ENCODE measurements at regions not wholly inside any gene's neighbourhood (a gene's known extent, or its start where the extent isn't known, plus 50 kb on each side); places are given as distances from the start of the nearest gene placed in this dataset.
A peak's percentile ranks its signal among the peaks of the same experiment; 100 is the strongest.

DNA sequence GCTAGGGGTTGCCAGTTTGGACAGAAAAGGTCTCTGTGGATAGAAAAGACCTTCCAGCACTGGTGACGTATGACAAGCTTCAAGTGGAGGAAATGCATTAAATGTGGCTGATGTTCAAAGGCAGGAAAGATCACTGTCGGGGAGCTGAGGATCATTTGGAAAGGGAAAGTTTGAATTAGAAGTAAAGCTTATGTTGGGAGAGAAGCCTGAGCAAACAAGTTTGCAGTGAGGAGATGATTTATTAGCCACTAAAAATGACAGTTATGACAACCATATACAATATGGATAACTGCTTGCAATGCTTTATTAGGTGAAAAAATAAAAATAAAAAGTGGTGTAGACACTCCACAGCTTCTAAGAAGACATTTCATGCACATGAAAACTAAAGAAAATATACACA, 135.3 kb upstream of the HS3ST1 start:
- no peak overlapping the region for H3K4me3 ChIP-seq (ENCODE audit: low read length in 2 of 2)
- H3K9ac ChIP-seq (ENCODE audit: low read depth in 1 of 2, low read length in 2 of 2), result no peak overlapping the region
- H3K27me3 ChIP-seq (ENCODE audit: control insufficient read depth in 2 of 2, insufficient read depth in 2 of 2, low read length in 2 of 2), result no peaks in the 10 kb centered on the region
- peaks cover 3 to 4% of the 10 kb centered on the region in 2 donors for H3K4me1 ChIP-seq (ENCODE audit: control insufficient read depth in 2 of 2, insufficient read depth in 2 of 2, low read length in 2 of 2)
- no peak overlapping the region for H3K27ac ChIP-seq (ENCODE audit: low read depth in 2 of 2, low read length in 2 of 2)
- no peaks in the 10 kb centered on the region for H3K9me3 ChIP-seq (ENCODE audit: control insufficient read depth in 2 of 2, low read length in 2 of 2)
- no peaks in the 10 kb centered on the region for H3K36me3 ChIP-seq (ENCODE audit: control insufficient read depth in 2 of 2, insufficient read depth in 2 of 2, low read length in 2 of 2)

GRCh38 chr4:11549525-11549924, 120.8 kb upstream of the HS3ST1 start:
- Histone ChIP-seq H3K4me3 (ENCODE audit: low read length in 2 of 2) (no peak overlapping the region), H3K4me1 (ENCODE audit: control insufficient read depth in 2 of 2, insufficient read depth in 2 of 2, low read length in 2 of 2) (no peaks in the 10 kb centered on the region), H3K9ac (ENCODE audit: low read depth in 1 of 2, low read length in 2 of 2) (no peak overlapping the region), H3K27ac (ENCODE audit: low read depth in 2 of 2, low read length in 2 of 2) (no peak overlapping the region), H3K36me3 (ENCODE audit: control insufficient read depth in 2 of 2, insufficient read depth in 2 of 2, low read length in 2 of 2) (no peaks in the 10 kb centered on the region), H3K27me3 (ENCODE audit: control insufficient read depth in 2 of 2, insufficient read depth in 2 of 2, low read length in 2 of 2) (no peaks in the 10 kb centered on the region), H3K9me3 (ENCODE audit: control insufficient read depth in 2 of 2, low read length in 2 of 2) (no peaks in the 10 kb centered on the region)

DNA sequence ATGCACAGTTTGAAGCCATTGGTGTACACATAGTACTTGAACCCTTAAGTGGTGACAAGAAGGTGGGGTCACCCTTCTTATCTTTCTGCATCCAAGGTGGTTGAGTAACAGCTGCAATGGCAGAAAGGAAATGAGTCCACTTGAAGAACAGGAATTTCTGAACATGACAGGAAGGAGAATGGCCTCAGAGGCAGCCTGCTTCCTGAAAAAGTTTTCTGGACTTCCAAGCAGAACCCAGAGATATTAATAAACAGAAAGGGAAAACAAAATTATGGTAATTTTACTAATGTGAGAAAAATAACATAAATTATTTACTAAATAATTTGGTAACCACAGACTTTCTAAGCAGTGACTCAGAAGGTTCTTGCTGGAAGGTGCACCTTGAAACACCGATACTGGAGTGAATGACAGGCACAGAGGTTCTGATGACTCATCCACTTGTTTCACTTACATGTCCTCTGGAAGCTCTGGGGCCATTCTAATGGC, 119.9 kb upstream of the HS3ST1 start:
- H3K27me3 ChIP-seq (ENCODE audit: control insufficient read depth in 2 of 2, insufficient read depth in 2 of 2, low read length in 2 of 2), result no peaks in the 10 kb centered on the region
- no peaks in the 10 kb centered on the region for H3K4me1 ChIP-seq (ENCODE audit: control insufficient read depth in 2 of 2, insufficient read depth in 2 of 2, low read length in 2 of 2)
- H3K9ac ChIP-seq (ENCODE audit: low read depth in 1 of 2, low read length in 2 of 2), result no peak overlapping the region
- H3K36me3 ChIP-seq (ENCODE audit: control insufficient read depth in 2 of 2, insufficient read depth in 2 of 2, low read length in 2 of 2), result no peaks in the 10 kb centered on the region
- no peak overlapping the region for H3K4me3 ChIP-seq (ENCODE audit: low read length in 2 of 2)
- H3K27ac ChIP-seq (ENCODE audit: low read depth in 2 of 2, low read length in 2 of 2), result no peak overlapping the region
- H3K9me3 ChIP-seq (ENCODE audit: control insufficient read depth in 2 of 2, low read length in 2 of 2), result no peaks in the 10 kb centered on the region

DNA sequence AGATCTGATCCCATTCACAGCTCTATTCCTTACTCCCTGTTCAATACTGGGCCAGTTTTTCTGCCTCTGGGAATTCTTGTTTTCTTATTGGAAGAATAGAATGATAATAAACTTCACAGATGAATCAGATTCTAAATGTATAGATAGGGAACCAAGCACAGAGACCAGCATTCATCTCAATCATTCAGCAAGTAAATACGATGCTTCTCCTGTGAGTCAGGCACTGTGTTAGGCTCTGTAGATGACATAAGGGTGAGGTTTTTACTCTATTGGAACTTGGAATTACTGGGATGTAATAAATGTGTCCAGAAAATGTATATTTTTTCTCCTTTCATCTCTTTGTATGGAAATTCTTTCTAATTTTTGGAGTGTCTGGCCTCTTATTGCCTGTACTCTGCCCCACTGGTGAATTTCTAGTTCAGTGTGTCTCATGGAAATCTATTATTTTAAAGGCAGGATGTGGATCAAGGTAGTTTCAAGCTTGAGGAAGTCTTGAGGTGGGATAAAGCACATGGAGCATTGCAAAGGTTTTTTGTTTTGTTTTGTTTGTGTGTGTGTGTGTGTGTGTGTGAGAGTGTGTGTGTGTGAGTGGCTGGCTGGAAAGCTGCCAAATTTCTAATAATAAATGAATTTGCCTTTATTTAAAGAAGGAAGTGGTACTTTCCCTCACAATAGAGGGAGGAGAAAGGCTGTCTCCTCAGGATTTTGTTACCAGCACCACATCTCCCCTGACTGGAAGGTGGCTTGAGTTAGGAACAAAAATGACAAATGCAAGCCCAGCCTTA, 117.9 kb upstream of the HS3ST1 start:
- Histone ChIP-seq H3K9ac (ENCODE audit: low read depth in 1 of 2, low read length in 2 of 2) (no peak overlapping the region), H3K4me3 (ENCODE audit: low read length in 2 of 2) (no peak overlapping the region), H3K4me1 (ENCODE audit: control insufficient read depth in 2 of 2, insufficient read depth in 2 of 2, low read length in 2 of 2) (no peaks in the 10 kb centered on the region), H3K36me3 (ENCODE audit: control insufficient read depth in 2 of 2, insufficient read depth in 2 of 2, low read length in 2 of 2) (no peaks in the 10 kb centered on the region), H3K27me3 (ENCODE audit: control insufficient read depth in 2 of 2, insufficient read depth in 2 of 2, low read length in 2 of 2) (no peaks in the 10 kb centered on the region), H3K9me3 (ENCODE audit: control insufficient read depth in 2 of 2, low read length in 2 of 2) (no peaks in the 10 kb centered on the region), H3K27ac (ENCODE audit: low read depth in 2 of 2, low read length in 2 of 2) (no peak overlapping the region)

- no peak overlapping the region for H3K4me3 ChIP-seq (ENCODE audit: low read length in 2 of 2)
- H3K9me3 ChIP-seq (ENCODE audit: control insufficient read depth in 2 of 2, low read length in 2 of 2), result no peaks in the 10 kb centered on the region
- no peaks in the 10 kb centered on the region for H3K27me3 ChIP-seq (ENCODE audit: control insufficient read depth in 2 of 2, insufficient read depth in 2 of 2, low read length in 2 of 2)
- no peaks in the 10 kb centered on the region for H3K36me3 ChIP-seq (ENCODE audit: control insufficient read depth in 2 of 2, insufficient read depth in 2 of 2, low read length in 2 of 2)
- H3K9ac ChIP-seq (ENCODE audit: low read depth in 1 of 2, low read length in 2 of 2), result no peak overlapping the region
- no peak overlapping the region for H3K27ac ChIP-seq (ENCODE audit: low read depth in 2 of 2, low read length in 2 of 2)
- no peaks in the 10 kb centered on the region for H3K4me1 ChIP-seq (ENCODE audit: control insufficient read depth in 2 of 2, insufficient read depth in 2 of 2, low read length in 2 of 2)
Observed at GRCh38 chr4:11545651-11546050, 117.0 kb upstream of the HS3ST1 start.

DNA sequence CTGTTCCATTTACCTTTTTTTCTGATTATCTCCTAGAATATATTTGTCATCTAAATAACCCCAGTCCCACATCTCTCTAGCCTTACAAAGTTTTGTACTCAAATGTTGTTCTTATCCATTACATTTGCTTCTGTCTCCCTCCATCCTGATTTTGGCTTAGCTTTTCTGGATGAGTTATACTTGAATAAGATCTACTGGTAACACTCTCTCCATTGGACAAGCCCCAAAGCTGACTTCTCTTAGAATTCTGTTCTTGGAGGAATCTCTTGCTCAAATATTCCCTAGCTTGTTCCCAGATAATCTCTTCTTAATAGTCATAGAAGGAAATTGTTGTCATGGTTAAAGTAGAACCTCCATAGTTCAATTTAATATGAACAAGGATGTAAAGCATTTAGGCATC, 115.5 kb upstream of the HS3ST1 start:
- Histone ChIP-seq H3K4me1 (ENCODE audit: control insufficient read depth in 2 of 2, insufficient read depth in 2 of 2, low read length in 2 of 2) (no peaks in the 10 kb centered on the region), H3K4me3 (ENCODE audit: low read length in 2 of 2) (no peak overlapping the region), H3K9ac (ENCODE audit: low read depth in 1 of 2, low read length in 2 of 2) (no peak overlapping the region), H3K36me3 (ENCODE audit: control insufficient read depth in 2 of 2, insufficient read depth in 2 of 2, low read length in 2 of 2) (no peaks in the 10 kb centered on the region), H3K9me3 (ENCODE audit: control insufficient read depth in 2 of 2, low read length in 2 of 2) (no peaks in the 10 kb centered on the region), H3K27ac (ENCODE audit: low read depth in 2 of 2, low read length in 2 of 2) (peak overlapping the region in 1 of 2 donors; percentile 34), H3K27me3 (ENCODE audit: control insufficient read depth in 2 of 2, insufficient read depth in 2 of 2, low read length in 2 of 2) (no peaks in the 10 kb centered on the region)

GRCh38 chr4:11543706-11544105, 115.0 kb upstream of the HS3ST1 start:
- no peaks in the 10 kb centered on the region for H3K27me3 ChIP-seq (ENCODE audit: control insufficient read depth in 2 of 2, insufficient read depth in 2 of 2, low read length in 2 of 2)
- H3K4me3 ChIP-seq (ENCODE audit: low read length in 2 of 2), result no peak overlapping the region
- no peak overlapping the region for H3K27ac ChIP-seq (ENCODE audit: low read depth in 2 of 2, low read length in 2 of 2)
- no peaks in the 10 kb centered on the region for H3K4me1 ChIP-seq (ENCODE audit: control insufficient read depth in 2 of 2, insufficient read depth in 2 of 2, low read length in 2 of 2)
- no peaks in the 10 kb centered on the region for H3K36me3 ChIP-seq (ENCODE audit: control insufficient read depth in 2 of 2, insufficient read depth in 2 of 2, low read length in 2 of 2)
- no peak overlapping the region for H3K9ac ChIP-seq (ENCODE audit: low read depth in 1 of 2, low read length in 2 of 2)
- H3K9me3 ChIP-seq (ENCODE audit: control insufficient read depth in 2 of 2, low read length in 2 of 2), result no peaks in the 10 kb centered on the region

DNA sequence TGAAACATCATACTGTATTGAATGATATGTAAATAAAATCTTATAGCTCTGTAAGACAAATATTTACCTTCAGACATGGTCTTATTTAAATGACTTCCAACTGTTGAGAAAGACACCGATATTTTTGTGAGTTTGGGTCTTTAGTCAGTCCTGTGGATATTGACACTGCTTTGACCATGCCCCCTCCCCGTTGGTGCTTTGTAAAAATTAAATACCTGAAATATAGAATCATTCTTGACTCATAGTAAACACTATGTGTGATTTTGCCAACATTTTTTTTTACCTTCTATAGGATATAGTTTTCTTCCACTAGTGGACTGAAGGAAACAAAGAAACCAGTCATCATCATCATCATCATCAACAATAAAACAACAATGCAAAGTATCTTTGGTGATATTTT, 114.3 kb upstream of the HS3ST1 start:
- no peaks in the 10 kb centered on the region for H3K9me3 ChIP-seq (ENCODE audit: control insufficient read depth in 2 of 2, low read length in 2 of 2)
- H3K4me1 ChIP-seq (ENCODE audit: control insufficient read depth in 2 of 2, insufficient read depth in 2 of 2, low read length in 2 of 2), result no peaks in the 10 kb centered on the region
- H3K9ac ChIP-seq (ENCODE audit: low read depth in 1 of 2, low read length in 2 of 2), result no peak overlapping the region
- H3K27ac ChIP-seq (ENCODE audit: low read depth in 2 of 2, low read length in 2 of 2), result no peak overlapping the region
- H3K36me3 ChIP-seq (ENCODE audit: control insufficient read depth in 2 of 2, insufficient read depth in 2 of 2, low read length in 2 of 2), result no peaks in the 10 kb centered on the region
- H3K4me3 ChIP-seq (ENCODE audit: low read length in 2 of 2), result no peak overlapping the region
- no peaks in the 10 kb centered on the region for H3K27me3 ChIP-seq (ENCODE audit: control insufficient read depth in 2 of 2, insufficient read depth in 2 of 2, low read length in 2 of 2)

GRCh38 chr4:11537846-11538245, 109.2 kb upstream of the HS3ST1 start:
- no peaks in the 10 kb centered on the region for H3K9me3 ChIP-seq (ENCODE audit: control insufficient read depth in 2 of 2, low read length in 2 of 2)
- H3K9ac ChIP-seq (ENCODE audit: low read depth in 1 of 2, low read length in 2 of 2), result no peak overlapping the region
- H3K4me3 ChIP-seq (ENCODE audit: low read length in 2 of 2), result no peak overlapping the region
- H3K27ac ChIP-seq (ENCODE audit: low read depth in 2 of 2, low read length in 2 of 2), result no peak overlapping the region
- H3K4me1 ChIP-seq (ENCODE audit: control insufficient read depth in 2 of 2, insufficient read depth in 2 of 2, low read length in 2 of 2), result no peaks in the 10 kb centered on the region
- no peaks in the 10 kb centered on the region for H3K27me3 ChIP-seq (ENCODE audit: control insufficient read depth in 2 of 2, insufficient read depth in 2 of 2, low read length in 2 of 2)
- H3K36me3 ChIP-seq (ENCODE audit: control insufficient read depth in 2 of 2, insufficient read depth in 2 of 2, low read length in 2 of 2), result no peaks in the 10 kb centered on the region

GRCh38 chr4:11535333-11535732, 106.6 kb upstream of the HS3ST1 start:
- Histone ChIP-seq H3K4me3 (ENCODE audit: low read length in 2 of 2) (no peak overlapping the region), H3K36me3 (ENCODE audit: control insufficient read depth in 2 of 2, insufficient read depth in 2 of 2, low read length in 2 of 2) (no peaks in the 10 kb centered on the region), H3K27me3 (ENCODE audit: control insufficient read depth in 2 of 2, insufficient read depth in 2 of 2, low read length in 2 of 2) (no peaks in the 10 kb centered on the region), H3K9ac (ENCODE audit: low read depth in 1 of 2, low read length in 2 of 2) (no peak overlapping the region), H3K9me3 (ENCODE audit: control insufficient read depth in 2 of 2, low read length in 2 of 2) (no peaks in the 10 kb centered on the region), H3K4me1 (ENCODE audit: control insufficient read depth in 2 of 2, insufficient read depth in 2 of 2, low read length in 2 of 2) (no peaks in the 10 kb centered on the region), H3K27ac (ENCODE audit: low read depth in 2 of 2, low read length in 2 of 2) (no peak overlapping the region)
